Right lobe of liver (tissue), 6 donors: ENCODE measurements at regions not wholly inside any gene's neighbourhood (a gene's known extent, or its start where the extent isn't known, plus 50 kb on each side); places are given as distances from the start of the nearest gene placed in this dataset.
A peak's percentile ranks its signal among the peaks of the same experiment; 100 is the strongest.
"Not testable (repeated sequence)": the region's sequence is repeated elsewhere in the genome, so short reads cannot be mapped to it uniquely, and the experiment has no call there.

Experiments used
- ATAC-seq, 4 donors: fragments of 200-7000 bp; cut with Tn5 transposase; one replicate each; pipeline ENCODE4 v1.9.1; 2020; ENCODE audit warnings: mild to moderate bottlenecking in 4 of 4, moderate library complexity in 4 of 4
- DNase-seq, 3 donors: peaks; one replicate each; pipeline ENCODE4 v3.0.0-alpha.2; 2020
- H3K27ac ChIP-seq, 3 donors: fragments of 200-600 bp; one replicate each; pipeline ENCODE4 v1.8.0; 2022
- H3K27me3 ChIP-seq, 2 donors: fragments of 200-600 bp; one replicate each; pipeline ENCODE4 v1.8.0; 2022
- H3K36me3 ChIP-seq, 4 donors: fragments of 200-600 bp; sonication (generic) in 1 of 4; one replicate each; pipeline versions ENCODE4 v1.5.1 to v1.8.0; 2017 to 2022; ENCODE audit warnings: control low read depth in 1 of 4
- H3K4me1 ChIP-seq, 4 donors: fragments of 200-600 bp; sonication (generic) in 1 of 4; one replicate each; pipeline versions ENCODE4 v1.5.1 to v1.8.0; 2017 to 2022; ENCODE audit warnings: control low read depth in 1 of 4
- H3K4me3 ChIP-seq, 3 donors: fragments of 200-600 bp; one replicate each; pipeline ENCODE4 v1.8.0; 2022
- H3K9me3 ChIP-seq, 4 donors: fragments of 200-600 bp; sonication (generic) in 1 of 4; one replicate each; pipeline versions ENCODE4 v1.5.1 to v1.8.0; 2017 to 2022; ENCODE audit warnings: control low read depth in 1 of 4
- POLR2A ChIP-seq: fragments of 450-650 bp; IDR thresholded peaks from one replicate; pipeline ENCODE4 v1.6.1; 2017; ENCODE audit warnings: antibody characterized with exemption, mild to moderate bottlenecking
- WGBS: methylation state at CpG from one replicate; pipeline ENCODE4 v1.1.6; 2018; ENCODE audit warnings: low coverage, low lambda C conversion rate; ENCODE audit not compliant: insufficient coverage; ENCODE audit errors: missing lambda C conversion rate; 5-methylcytosine and 5-hydroxymethylcytosine counted together
- intact Hi-C, 2 donors: fragments of 100-400 bp; cut with DNase I; formaldehyde crosslinking; loops; one replicate each; pipeline versions ENCODE4 v1.11.2 to v1.14.1; 2022
- TF ChIP-seq, protein P1 (sequence below), 4 donors: fragments of 200-600 bp in 3 of 4; fragments of 450-650 bp in 1 of 4; IDR thresholded peaks; one replicate each; pipeline versions ENCODE4 v1.5.1 to v1.8.0; 2016 to 2022; ENCODE audit warnings: antibody characterized with exemption in 4 of 4, mild to moderate bottlenecking in 2 of 4
- donor health status: DM: no; HTN: yes; CAD: no.
- donor health status: DM: no; HTN: no; CAD: no.
- donor health status: DM: no; HTN: no; CAD: no.
- donor health status: DM: no; HTN: yes; CAD: no.
- donor health status: DM: no; HTN: yes; CAD: no.

DNA sequence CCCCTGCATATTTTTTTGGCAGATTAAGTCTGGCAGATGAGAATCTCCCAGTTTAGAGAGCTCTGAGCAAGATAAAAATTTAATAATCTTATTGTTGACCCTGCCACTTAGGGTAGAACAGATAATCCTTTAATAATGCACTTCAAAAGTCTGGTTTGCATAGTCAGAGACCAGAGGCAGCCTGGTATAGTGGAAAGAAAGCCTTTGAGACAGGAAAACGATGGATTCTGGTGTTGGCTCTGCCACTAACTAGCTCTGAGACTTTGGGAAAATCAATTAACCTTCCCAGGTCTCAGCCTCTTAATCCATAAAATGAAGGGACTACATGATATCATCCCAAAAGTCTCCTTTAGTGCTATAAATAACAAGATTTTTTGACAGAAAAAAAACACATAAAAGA is 824.5 kb downstream of the STIM2 start:
- Histone ChIP-seq H3K4me1 (no peaks in the 10 kb centered on the region), H3K27me3 (no peaks in the 10 kb centered on the region), H3K36me3 (no peaks in the 10 kb centered on the region), H3K4me3 (no peak overlapping the region), H3K27ac (no peak overlapping the region), H3K9me3 (no peaks in the 10 kb centered on the region)
- 30% methylated on average over 1 of the region's 1 CpG for WGBS
- DNase-seq: no peak
- ATAC-seq: no peak
- TF ChIP-seq, protein P1, sequence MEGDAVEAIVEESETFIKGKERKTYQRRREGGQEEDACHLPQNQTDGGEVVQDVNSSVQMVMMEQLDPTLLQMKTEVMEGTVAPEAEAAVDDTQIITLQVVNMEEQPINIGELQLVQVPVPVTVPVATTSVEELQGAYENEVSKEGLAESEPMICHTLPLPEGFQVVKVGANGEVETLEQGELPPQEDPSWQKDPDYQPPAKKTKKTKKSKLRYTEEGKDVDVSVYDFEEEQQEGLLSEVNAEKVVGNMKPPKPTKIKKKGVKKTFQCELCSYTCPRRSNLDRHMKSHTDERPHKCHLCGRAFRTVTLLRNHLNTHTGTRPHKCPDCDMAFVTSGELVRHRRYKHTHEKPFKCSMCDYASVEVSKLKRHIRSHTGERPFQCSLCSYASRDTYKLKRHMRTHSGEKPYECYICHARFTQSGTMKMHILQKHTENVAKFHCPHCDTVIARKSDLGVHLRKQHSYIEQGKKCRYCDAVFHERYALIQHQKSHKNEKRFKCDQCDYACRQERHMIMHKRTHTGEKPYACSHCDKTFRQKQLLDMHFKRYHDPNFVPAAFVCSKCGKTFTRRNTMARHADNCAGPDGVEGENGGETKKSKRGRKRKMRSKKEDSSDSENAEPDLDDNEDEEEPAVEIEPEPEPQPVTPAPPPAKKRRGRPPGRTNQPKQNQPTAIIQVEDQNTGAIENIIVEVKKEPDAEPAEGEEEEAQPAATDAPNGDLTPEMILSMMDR (IDR thresholded peaks at IDR 0.05): no peak
- TF ChIP-seq POLR2A: no peak
- intact Hi-C loops: no loop called here

DNA sequence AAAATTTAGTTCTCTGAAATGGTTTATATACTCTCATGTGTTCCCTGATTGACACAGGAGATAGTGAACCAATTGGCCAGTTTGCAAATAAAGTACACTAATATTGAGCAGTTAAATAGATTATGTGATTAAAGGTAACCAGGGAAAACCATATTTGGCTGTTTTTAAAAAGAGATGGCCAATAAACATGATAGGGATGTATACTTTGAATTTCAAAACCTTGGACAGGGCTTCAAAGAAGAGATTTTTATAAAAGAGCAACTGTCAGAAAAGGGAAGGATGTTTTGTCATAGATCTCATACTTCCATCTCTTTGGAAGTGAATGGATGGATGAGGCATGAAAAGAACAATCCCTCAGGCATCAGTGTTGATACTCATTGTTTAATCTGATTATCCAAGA is 825.3 kb downstream of the STIM2 start:
- H3K36me3 ChIP-seq: no peaks in the 10 kb centered on the region
- TF ChIP-seq, protein P1 (IDR thresholded peaks at IDR 0.05): no peak
- TF ChIP-seq POLR2A: no peak
- no peaks in the 10 kb centered on the region for H3K4me1 ChIP-seq
- H3K27ac ChIP-seq: no peak overlapping the region
- DNase-seq (no peak), ATAC-seq (no peak)
- no peaks in the 10 kb centered on the region for H3K9me3 ChIP-seq
- H3K4me3 ChIP-seq: no peak overlapping the region
- no peaks in the 10 kb centered on the region for H3K27me3 ChIP-seq
- intact Hi-C loops: no loop called here

DNA sequence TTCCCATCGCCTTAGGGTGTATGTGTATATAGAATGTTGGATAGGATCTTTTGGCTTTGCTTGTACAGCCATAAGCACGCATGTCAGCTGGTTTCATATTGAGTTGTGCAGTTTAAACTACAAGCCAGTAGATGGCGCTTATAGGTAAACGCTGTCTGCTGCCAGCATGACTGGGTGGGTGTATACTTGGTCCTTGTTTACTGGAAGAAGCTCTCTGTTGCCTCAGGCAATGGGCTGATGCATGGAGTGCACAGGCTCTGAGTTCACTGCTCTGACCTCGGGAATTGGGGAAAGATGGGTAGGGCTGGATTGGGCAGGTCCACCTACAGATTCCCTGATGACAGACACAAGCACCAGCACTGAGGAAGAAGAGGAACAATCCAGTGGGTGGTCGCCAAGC is 831.5 kb downstream of the STIM2 start:
- intact Hi-C loops: no loop called here
- DNase-seq (no peak), ATAC-seq (peak; percentile 88 to 90 (median 90))
- Histone ChIP-seq H3K36me3 (no peaks in the 10 kb centered on the region), H3K27ac (no peak overlapping the region), H3K27me3 (no peaks in the 10 kb centered on the region), H3K9me3 (no peaks in the 10 kb centered on the region), H3K4me1 (peaks cover 0 to 4% (median 2%) of the 10 kb centered on the region in 4 donors), H3K4me3 (no peak overlapping the region)
- TF ChIP-seq POLR2A: no peak
- TF ChIP-seq, protein P1 (IDR thresholded peaks at IDR 0.05): peak; percentile 63 to 76 (median 68)
- WGBS: 15% methylated on average over 5 of the region's 6 CpGs

DNA sequence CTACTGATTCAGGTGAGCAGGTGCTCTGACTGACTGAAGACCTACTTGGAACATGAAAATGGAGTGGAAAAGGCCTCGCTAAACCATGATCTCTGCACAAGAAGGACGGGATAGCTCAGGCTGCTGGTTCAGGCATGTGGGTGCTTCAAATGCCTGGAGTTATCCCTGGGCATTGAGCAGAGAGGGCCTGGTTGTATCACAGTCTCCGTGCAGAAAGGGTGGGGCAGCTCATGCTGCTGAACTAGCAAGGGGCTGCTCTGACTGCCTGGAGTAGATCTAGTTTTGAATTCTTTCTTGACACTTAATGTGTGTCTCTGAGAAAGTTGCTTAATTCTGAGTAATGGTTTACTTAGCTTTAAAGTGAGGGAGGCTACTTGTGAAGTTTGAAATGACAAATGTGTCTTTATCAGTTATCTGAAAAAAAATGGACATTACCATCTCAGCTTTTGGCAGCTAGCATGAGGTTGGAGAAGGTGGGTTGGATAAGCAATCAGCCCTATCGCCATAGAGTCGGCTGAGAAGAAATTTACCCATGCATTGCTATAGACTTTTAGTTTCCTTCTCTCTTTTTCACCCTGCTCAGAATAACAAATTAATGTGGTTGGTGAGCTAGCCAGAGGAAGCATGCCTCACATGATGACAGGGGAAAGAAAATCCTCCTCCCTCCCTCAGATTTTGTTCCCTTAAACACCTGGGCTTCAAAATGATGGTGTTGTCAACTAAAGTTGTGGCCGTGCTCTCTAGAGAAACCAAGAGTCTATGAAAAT is 832.4 kb downstream of the STIM2 start:
- DNase-seq (no peak), ATAC-seq (no peak)
- H3K4me1 ChIP-seq: peaks cover 0 to 4% (median 2%) of the 10 kb centered on the region in 4 donors
- WGBS: 47% methylated on average over 4 of the region's 6 CpGs
- intact Hi-C loops: no loop called here
- no peaks in the 10 kb centered on the region for H3K27me3 ChIP-seq
- no peak overlapping the region for H3K27ac ChIP-seq
- no peak overlapping the region for H3K4me3 ChIP-seq
- H3K36me3 ChIP-seq: no peaks in the 10 kb centered on the region
- no peaks in the 10 kb centered on the region for H3K9me3 ChIP-seq
- TF ChIP-seq, protein P1 (IDR thresholded peaks at IDR 0.05): no peak
- TF ChIP-seq POLR2A: no peak

DNA sequence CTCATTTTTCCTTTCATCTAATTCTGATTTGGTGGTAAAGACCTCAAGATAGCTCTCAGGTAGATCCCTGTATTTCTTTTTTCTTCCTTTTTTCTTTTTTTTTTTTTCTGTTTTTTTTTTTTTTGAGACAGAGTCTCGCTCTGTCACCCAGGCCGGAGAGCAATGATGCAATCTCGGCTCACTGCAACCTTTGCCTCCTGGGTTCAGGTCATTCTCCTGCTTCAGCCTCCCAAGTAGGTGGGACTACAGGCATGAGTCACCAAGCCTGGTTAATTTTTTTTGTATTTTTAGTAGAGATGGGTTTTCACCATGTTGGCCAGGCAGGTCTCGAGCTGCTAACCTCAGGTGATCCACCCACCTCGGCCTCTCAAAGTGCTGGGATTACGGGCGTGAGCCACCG is 835.6 kb downstream of the STIM2 start:
- ATAC-seq: peak; percentile 82 to 87 (median 84)

More for the DNA sequence above, 835.6 kb downstream of the STIM2 start:
- H3K27ac ChIP-seq: peak overlapping the region in 1 of 3 donors; percentile 16
- H3K4me3 ChIP-seq, H3K9me3 ChIP-seq, intact Hi-C loops, H3K36me3 ChIP-seq, H3K4me1 ChIP-seq, H3K27me3 ChIP-seq: not testable (repeated sequence)
- WGBS: 36% methylated on average over 7 of the region's 8 CpGs
- DNase-seq: peak; percentile 67 to 83 (median 77)
